ENCODE measurements at regions not wholly inside any gene's neighbourhood (a gene's known extent, or its start where the extent isn't known, plus 50 kb on each side); places are given as distances from the start of the nearest gene placed in this dataset.

GRCh38 chr21:36626791-36627190 lies 72.1 kb upstream of the SIM2 start:
- no peaks in the 10 kb centered on the region for H3K36me3 Mint-ChIP-seq
- no peak overlapping the region for H3K4me3 Mint-ChIP-seq
- peaks cover 8% of the 10 kb centered on the region for H3K27me3 Mint-ChIP-seq (ENCODE audit: low read depth)
- H3K4me1 Mint-ChIP-seq: 0 out of 2 replicates have a peak, but pooled peaks cover 3% of the 10 kb centered on the region
- POLR2A ChIA-PET: no interaction called here
- H3K9me3 Mint-ChIP-seq: peaks cover 11% of the 10 kb centered on the region
- TF ChIP-seq NR2C2 (CRISPR knock-in tag; IDR thresholded peaks at IDR 0.05): no peak
- TF ChIP-seq MXD4 (CRISPR knock-in tag; IDR thresholded peaks at IDR 0.05; ENCODE audit: borderline replicate concordance): no peak
- TF ChIP-seq JAZF1 (CRISPR knock-in tag; IDR thresholded peaks at IDR 0.05): no peak
- TF ChIP-seq, protein P1, sequence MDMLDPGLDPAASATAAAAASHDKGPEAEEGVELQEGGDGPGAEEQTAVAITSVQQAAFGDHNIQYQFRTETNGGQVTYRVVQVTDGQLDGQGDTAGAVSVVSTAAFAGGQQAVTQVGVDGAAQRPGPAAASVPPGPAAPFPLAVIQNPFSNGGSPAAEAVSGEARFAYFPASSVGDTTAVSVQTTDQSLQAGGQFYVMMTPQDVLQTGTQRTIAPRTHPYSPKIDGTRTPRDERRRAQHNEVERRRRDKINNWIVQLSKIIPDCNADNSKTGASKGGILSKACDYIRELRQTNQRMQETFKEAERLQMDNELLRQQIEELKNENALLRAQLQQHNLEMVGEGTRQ (CRISPR knock-in tag; IDR thresholded peaks at IDR 0.05): no peak
- no peak for TF ChIP-seq ZNF396 (CRISPR knock-in tag; IDR thresholded peaks at IDR 0.05; ENCODE audit: borderline replicate concordance)
- TF ChIP-seq ZNF138 (CRISPR knock-in tag; conservative IDR thresholded peaks at IDR 0.05): no peak
- no peak for TF ChIP-seq ZNF416 (CRISPR knock-in tag; IDR thresholded peaks at IDR 0.05)
- DNase-seq (ENCODE audit: low spot score) (no peak), ATAC-seq (no peak)
- no peak overlapping the region for H3K27ac Mint-ChIP-seq
- CTCF ChIA-PET: interaction anchor here (1.5 kb wide), 1 partner anchor 11 kb away, joined by 4 read pairs; no protein-coding TSS in a partner anchor

DNA sequence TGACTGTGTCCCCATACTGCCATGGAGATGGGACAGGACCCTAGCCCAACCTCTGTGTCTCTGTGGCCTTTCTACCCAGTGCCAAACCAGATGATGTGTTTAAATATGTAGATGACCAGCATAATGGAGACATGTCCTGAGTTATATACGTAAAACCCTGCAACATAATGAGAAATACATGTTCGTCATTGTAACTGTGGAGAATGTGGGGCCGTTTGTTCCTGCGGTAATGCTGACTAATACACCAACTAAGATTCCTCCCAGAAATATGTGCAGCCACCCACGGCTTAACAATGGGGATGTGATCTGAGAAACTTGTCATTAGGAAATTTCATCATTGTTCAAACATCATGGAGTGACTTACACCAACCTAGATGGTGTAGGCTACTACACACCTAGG lies 71.7 kb upstream of the SIM2 start:
- ChIA-PET POLR2A (no interaction called here), CTCF (interaction anchor here (1.5 kb wide), 1 partner anchor 12 kb away, joined by 4 read pairs; no protein-coding TSS in a partner anchor)
- Mint-ChIP-seq H3K27me3 (ENCODE audit: low read depth) (peaks cover 8% of the 10 kb centered on the region), H3K27ac (no peak overlapping the region), H3K4me1 (0 out of 2 replicates have a peak, but pooled peaks cover 3% of the 10 kb centered on the region), H3K9me3 (peaks cover 11% of the 10 kb centered on the region), H3K36me3 (no peaks in the 10 kb centered on the region), H3K4me3 (no peak overlapping the region)
- DNase-seq (ENCODE audit: low spot score) (no peak), ATAC-seq (no peak)
- TF ChIP-seq IRF2 (CRISPR knock-in tag; IDR thresholded peaks at IDR 0.05; ENCODE audit: borderline replicate concordance, low read depth) (no peak), USF1 (CRISPR knock-in tag; IDR thresholded peaks at IDR 0.05) (no peak), CREM (CRISPR knock-in tag; IDR thresholded peaks at IDR 0.05) (no peak), RELA (CRISPR knock-in tag; IDR thresholded peaks at IDR 0.05; ENCODE audit: borderline replicate concordance) (no peak), ZNF317 (CRISPR knock-in tag; IDR thresholded peaks at IDR 0.05; ENCODE audit: borderline replicate concordance, low read depth) (no peak), TP53 (CRISPR knock-in tag; IDR thresholded peaks at IDR 0.05) (no peak), SMAD3 (CRISPR knock-in tag; IDR thresholded peaks at IDR 0.05; ENCODE audit: borderline replicate concordance) (no peak), NR1H2 (CRISPR knock-in tag; IDR thresholded peaks at IDR 0.05) (no peak), ZNF423 (CRISPR knock-in tag; IDR thresholded peaks at IDR 0.05) (no peak), EMX1 (CRISPR knock-in tag; IDR thresholded peaks at IDR 0.05) (no peak), PREB (CRISPR knock-in tag; IDR thresholded peaks at IDR 0.05; ENCODE audit: borderline replicate concordance) (no peak), ATF1 (CRISPR knock-in tag; IDR thresholded peaks at IDR 0.05) (no peak), HMGA2 (CRISPR knock-in tag; IDR thresholded peaks at IDR 0.05) (no peak), ELF4 (CRISPR knock-in tag; IDR thresholded peaks at IDR 0.05; ENCODE audit: low read depth) (no peak), NFYB (CRISPR knock-in tag; conservative IDR thresholded peaks at IDR 0.05; ENCODE audit: low read depth) (no peak), ZNF671 (CRISPR knock-in tag; IDR thresholded peaks at IDR 0.05) (no peak)
- TF ChIP-seq, protein P2, sequence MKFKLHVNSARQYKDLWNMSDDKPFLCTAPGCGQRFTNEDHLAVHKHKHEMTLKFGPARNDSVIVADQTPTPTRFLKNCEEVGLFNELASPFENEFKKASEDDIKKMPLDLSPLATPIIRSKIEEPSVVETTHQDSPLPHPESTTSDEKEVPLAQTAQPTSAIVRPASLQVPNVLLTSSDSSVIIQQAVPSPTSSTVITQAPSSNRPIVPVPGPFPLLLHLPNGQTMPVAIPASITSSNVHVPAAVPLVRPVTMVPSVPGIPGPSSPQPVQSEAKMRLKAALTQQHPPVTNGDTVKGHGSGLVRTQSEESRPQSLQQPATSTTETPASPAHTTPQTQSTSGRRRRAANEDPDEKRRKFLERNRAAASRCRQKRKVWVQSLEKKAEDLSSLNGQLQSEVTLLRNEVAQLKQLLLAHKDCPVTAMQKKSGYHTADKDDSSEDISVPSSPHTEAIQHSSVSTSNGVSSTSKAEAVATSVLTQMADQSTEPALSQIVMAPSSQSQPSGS (CRISPR knock-in tag; IDR thresholded peaks at IDR 0.05; ENCODE audit: borderline replicate concordance, low read depth): no peak
- TF ChIP-seq, protein P3, sequence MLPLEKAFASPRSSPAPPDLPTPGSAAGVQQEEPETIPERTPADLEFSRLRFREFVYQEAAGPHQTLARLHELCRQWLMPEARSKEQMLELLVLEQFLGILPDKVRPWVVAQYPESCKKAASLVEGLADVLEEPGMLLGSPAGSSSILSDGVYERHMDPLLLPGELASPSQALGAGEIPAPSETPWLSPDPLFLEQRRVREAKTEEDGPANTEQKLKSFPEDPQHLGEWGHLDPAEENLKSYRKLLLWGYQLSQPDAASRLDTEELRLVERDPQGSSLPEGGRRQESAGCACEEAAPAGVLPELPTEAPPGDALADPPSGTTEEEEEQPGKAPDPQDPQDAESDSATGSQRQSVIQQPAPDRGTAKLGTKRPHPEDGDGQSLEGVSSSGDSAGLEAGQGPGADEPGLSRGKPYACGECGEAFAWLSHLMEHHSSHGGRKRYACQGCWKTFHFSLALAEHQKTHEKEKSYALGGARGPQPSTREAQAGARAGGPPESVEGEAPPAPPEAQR (CRISPR knock-in tag; IDR thresholded peaks at IDR 0.05): no peak
- TF ChIP-seq, protein P4, sequence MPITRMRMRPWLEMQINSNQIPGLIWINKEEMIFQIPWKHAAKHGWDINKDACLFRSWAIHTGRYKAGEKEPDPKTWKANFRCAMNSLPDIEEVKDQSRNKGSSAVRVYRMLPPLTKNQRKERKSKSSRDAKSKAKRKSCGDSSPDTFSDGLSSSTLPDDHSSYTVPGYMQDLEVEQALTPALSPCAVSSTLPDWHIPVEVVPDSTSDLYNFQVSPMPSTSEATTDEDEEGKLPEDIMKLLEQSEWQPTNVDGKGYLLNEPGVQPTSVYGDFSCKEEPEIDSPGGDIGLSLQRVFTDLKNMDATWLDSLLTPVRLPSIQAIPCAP (CRISPR knock-in tag; IDR thresholded peaks at IDR 0.05): no peak

Data from WTC11 (cell line).